Activated naive CD8-positive, alpha-beta T cell treated with anti-CD3 and anti-CD28 coated beads for 36 hours (primary cell): ENCODE measurements at regions not wholly inside any gene's neighbourhood (a gene's known extent, or its start where the extent isn't known, plus 50 kb on each side); places are given as distances from the start of the nearest gene placed in this dataset.
"Not testable (repeated sequence)": the region's sequence is repeated elsewhere in the genome, so short reads cannot be mapped to it uniquely, and the experiment has no call there.

Experiments used
- DNase-seq: peaks from one replicate; pipeline ENCODE4 v3.0.0; 2021
- H3K27ac Mint-ChIP-seq: one replicate; pipeline ENCODE4 v1.8.0; 2022; ENCODE audit warnings: mild to moderate bottlenecking, moderate library complexity, mixed read lengths
- H3K27me3 Mint-ChIP-seq: one replicate; pipeline ENCODE4 v1.8.0; 2022; ENCODE audit warnings: mild to moderate bottlenecking, mixed read lengths
- H3K36me3 Mint-ChIP-seq: one replicate; pipeline ENCODE4 v1.8.0; 2021; ENCODE audit warnings: mild to moderate bottlenecking, mixed read lengths
- H3K4me1 Mint-ChIP-seq: one replicate; pipeline ENCODE4 v1.8.0; 2021; ENCODE audit warnings: mixed read lengths
- H3K4me3 Mint-ChIP-seq: one replicate; pipeline ENCODE4 v1.8.0; 2022; ENCODE audit warnings: mild to moderate bottlenecking, moderate library complexity, mixed read lengths
- H3K9me3 Mint-ChIP-seq: one replicate; pipeline ENCODE4 v1.8.0; 2022; ENCODE audit warnings: mixed read lengths

- no peak for DNase-seq
- Mint-ChIP-seq H3K36me3 (no peaks in the 10 kb centered on the region), H3K4me3 (no peak overlapping the region), H3K27ac (no peak overlapping the region), H3K27me3 (no peaks in the 10 kb centered on the region), H3K9me3 (no peaks in the 10 kb centered on the region), H3K4me1 (peaks cover 3% of the 10 kb centered on the region)
Observed at GRCh38 chrX:63581906-63582305, 203.1 kb downstream of the ARHGEF9 start.

GRCh38 chrX:63581398-63581797, 203.6 kb downstream of the ARHGEF9 start:
- Mint-ChIP-seq H3K4me3 (no peak overlapping the region), H3K27me3 (no peaks in the 10 kb centered on the region), H3K4me1 (peaks cover 3% of the 10 kb centered on the region), H3K27ac (no peak overlapping the region), H3K36me3 (no peaks in the 10 kb centered on the region), H3K9me3 (no peaks in the 10 kb centered on the region)
- no peak for DNase-seq

- no peaks in the 10 kb centered on the region for H3K9me3 Mint-ChIP-seq
- no peaks in the 10 kb centered on the region for H3K27me3 Mint-ChIP-seq
- H3K4me1 Mint-ChIP-seq, result peaks cover 3% of the 10 kb centered on the region
- H3K36me3 Mint-ChIP-seq, result no peaks in the 10 kb centered on the region
- no peak overlapping the region for H3K27ac Mint-ChIP-seq
- DNase-seq, result no peak
- no peak overlapping the region for H3K4me3 Mint-ChIP-seq
Observed at GRCh38 chrX:63576533-63576932, 208.5 kb downstream of the ARHGEF9 start.

- H3K9me3 Mint-ChIP-seq, DNase-seq, H3K36me3 Mint-ChIP-seq, H3K27ac Mint-ChIP-seq, H3K4me3 Mint-ChIP-seq, H3K4me1 Mint-ChIP-seq, H3K27me3 Mint-ChIP-seq: not testable (repeated sequence)
Observed at GRCh38 chrX:63575700-63576099, 209.3 kb downstream of the ARHGEF9 start.

- peaks cover 2% of the 10 kb centered on the region for H3K4me1 Mint-ChIP-seq
- no peak for DNase-seq
- no peak overlapping the region for H3K4me3 Mint-ChIP-seq
- peaks cover 14% of the 10 kb centered on the region for H3K27me3 Mint-ChIP-seq
- peaks cover 2% of the 10 kb centered on the region for H3K36me3 Mint-ChIP-seq
- H3K9me3 Mint-ChIP-seq, result peaks cover 2% of the 10 kb centered on the region
- H3K27ac Mint-ChIP-seq, result no peak overlapping the region
Observed at GRCh38 chrX:63566856-63567255, 215.7 kb upstream of the SPIN4 start.

- Mint-ChIP-seq H3K4me3 (peak overlapping the region; percentile 99), H3K27ac (peak overlapping the region; percentile 63), H3K9me3 (peaks cover 7% of the 10 kb centered on the region), H3K36me3 (peaks cover 11% of the 10 kb centered on the region), H3K27me3 (peaks cover 6% of the 10 kb centered on the region), H3K4me1 (peaks cover 8% of the 10 kb centered on the region)
- no peak for DNase-seq
Observed at GRCh38 chrX:63561425-63561824, 210.3 kb upstream of the SPIN4 start.

GRCh38 chrX:63560601-63561218, 209.6 kb upstream of the SPIN4 start:
- Mint-ChIP-seq H3K4me1 (peaks cover 8% of the 10 kb centered on the region), H3K4me3 (peak overlapping the region; percentile 99), H3K36me3 (peaks cover 15% of the 10 kb centered on the region), H3K27me3 (no peaks in the 10 kb centered on the region), H3K27ac (peak overlapping the region; percentile 88), H3K9me3 (peaks cover 8% of the 10 kb centered on the region)
- DNase-seq, result peak; percentile 55

- Mint-ChIP-seq H3K9me3 (peaks cover 20% of the 10 kb centered on the region), H3K4me1 (no peaks in the 10 kb centered on the region), H3K27me3 (no peaks in the 10 kb centered on the region), H3K36me3 (peaks cover 40% of the 10 kb centered on the region), H3K27ac (no peak overlapping the region), H3K4me3 (no peak overlapping the region)
- DNase-seq, result no peak
Observed at GRCh38 chrX:63551856-63552255, 200.7 kb upstream of the SPIN4 start.

- H3K27ac Mint-ChIP-seq, result no peak overlapping the region
- H3K36me3 Mint-ChIP-seq, result peaks cover 45% of the 10 kb centered on the region
- H3K9me3 Mint-ChIP-seq, result peaks cover 18% of the 10 kb centered on the region
- H3K4me1 Mint-ChIP-seq, result no peaks in the 10 kb centered on the region
- DNase-seq, result no peak
- H3K27me3 Mint-ChIP-seq, result no peaks in the 10 kb centered on the region
- no peak overlapping the region for H3K4me3 Mint-ChIP-seq
Observed at GRCh38 chrX:63530654-63531053, 179.5 kb upstream of the SPIN4 start.

GRCh38 chrX:63529961-63530360, 178.8 kb upstream of the SPIN4 start:
- no peaks in the 10 kb centered on the region for H3K27me3 Mint-ChIP-seq
- H3K9me3 Mint-ChIP-seq, result peaks cover 16% of the 10 kb centered on the region
- no peak overlapping the region for H3K4me3 Mint-ChIP-seq
- H3K36me3 Mint-ChIP-seq, result peaks cover 44% of the 10 kb centered on the region
- no peak for DNase-seq
- no peak overlapping the region for H3K27ac Mint-ChIP-seq
- H3K4me1 Mint-ChIP-seq, result no peaks in the 10 kb centered on the region

- Mint-ChIP-seq H3K4me1 (no peaks in the 10 kb centered on the region), H3K27ac (no peak overlapping the region), H3K4me3 (no peak overlapping the region), H3K36me3 (peaks cover 36% of the 10 kb centered on the region), H3K9me3 (peaks cover 14% of the 10 kb centered on the region), H3K27me3 (no peaks in the 10 kb centered on the region)
- no peak for DNase-seq
Observed at GRCh38 chrX:63526863-63527262, 175.7 kb upstream of the SPIN4 start.

- H3K27ac Mint-ChIP-seq, result no peak overlapping the region
- peaks cover 32% of the 10 kb centered on the region for H3K36me3 Mint-ChIP-seq
Observed at GRCh38 chrX:63525491-63525890, 174.4 kb upstream of the SPIN4 start.

GRCh38 chrX:63519368-63519767, 168.2 kb upstream of the SPIN4 start:
- not testable (repeated sequence) for DNase-seq, H3K27me3 Mint-ChIP-seq, H3K27ac Mint-ChIP-seq, H3K4me3 Mint-ChIP-seq, H3K9me3 Mint-ChIP-seq, H3K4me1 Mint-ChIP-seq, H3K36me3 Mint-ChIP-seq

More at GRCh38 chrX:63525491-63525890, 174.4 kb upstream of the SPIN4 start:
- Mint-ChIP-seq H3K4me3 (no peak overlapping the region), H3K27me3 (no peaks in the 10 kb centered on the region), H3K9me3 (peaks cover 9% of the 10 kb centered on the region), H3K4me1 (no peaks in the 10 kb centered on the region)
- no peak for DNase-seq

- Mint-ChIP-seq H3K9me3 (no peaks in the 10 kb centered on the region), H3K4me3 (no peak overlapping the region), H3K27me3 (no peaks in the 10 kb centered on the region), H3K4me1 (peaks cover 3% of the 10 kb centered on the region), H3K36me3 (peaks cover 6% of the 10 kb centered on the region), H3K27ac (no peak overlapping the region)
- no peak for DNase-seq
Observed at GRCh38 chrX:63514569-63515080, 163.5 kb upstream of the SPIN4 start.

- Mint-ChIP-seq H3K9me3 (no peaks in the 10 kb centered on the region), H3K36me3 (peaks cover 6% of the 10 kb centered on the region), H3K27ac (no peak overlapping the region), H3K4me1 (peaks cover 5% of the 10 kb centered on the region), H3K27me3 (no peaks in the 10 kb centered on the region), H3K4me3 (no peak overlapping the region)
- DNase-seq, result no peak
Observed at GRCh38 chrX:63513825-63514568, 162.9 kb upstream of the SPIN4 start.

GRCh38 chrX:63511361-63511760, 160.2 kb upstream of the SPIN4 start:
- Mint-ChIP-seq H3K27ac (no peak overlapping the region), H3K36me3 (peaks cover 2% of the 10 kb centered on the region)

More at GRCh38 chrX:63511361-63511760, 160.2 kb upstream of the SPIN4 start:
- H3K9me3 Mint-ChIP-seq, result no peaks in the 10 kb centered on the region
- peaks cover 5% of the 10 kb centered on the region for H3K4me1 Mint-ChIP-seq
- no peaks in the 10 kb centered on the region for H3K27me3 Mint-ChIP-seq
- DNase-seq, result no peak
- no peak overlapping the region for H3K4me3 Mint-ChIP-seq
